GM23338 (cell line): ENCODE measurements at regions not wholly inside any gene's neighbourhood (a gene's known extent, or its start where the extent isn't known, plus 50 kb on each side); places are given as distances from the start of the nearest gene placed in this dataset.

Source experiments
- ATAC-seq: fragments of 200-7000 bp; cut with Tn5 transposase; 3 replicates; pipeline ENCODE4 v1.9.1; 2020
- DNase-seq: peaks from one replicate; pipeline ENCODE4 v3.0.0-alpha.2; 2015; ENCODE audit warnings: low spot score
- H2AFZ ChIP-seq: fragments of 200-600 bp; sonication (generic); 2 replicates; pipeline ENCODE4 v1.8.0; 2016; ENCODE audit warnings: antibody characterized with exemption, mild to moderate bottlenecking, moderate library complexity
- H3F3A ChIP-seq: fragments of 200-600 bp; sonication (generic); replicated peaks from 2 replicates; pipeline ENCODE4 v1.8.0; 2017; ENCODE audit warnings: antibody characterized with exemption, mixed run types, low read depth
- H3K27ac ChIP-seq: fragments of 200-600 bp; sonication (generic); 2 replicates; pipeline ENCODE4 v1.6.1; 2016; ENCODE audit warnings: low read depth
- H3K27me3 ChIP-seq: fragments of 200-600 bp; sonication (generic); 2 replicates; pipeline ENCODE4 v1.8.0; 2016; ENCODE audit warnings: mild to moderate bottlenecking, mixed run types, moderate library complexity; ENCODE audit not compliant: insufficient read depth
- H3K36me3 ChIP-seq: fragments of 200-600 bp; sonication (generic); 2 replicates; pipeline ENCODE4 v1.8.0; 2016; ENCODE audit warnings: mild to moderate bottlenecking; ENCODE audit not compliant: insufficient read depth
- H3K4me1 ChIP-seq: fragments of 200-600 bp; sonication (generic); 2 replicates; pipeline ENCODE4 v1.8.0; 2016; ENCODE audit warnings: mild to moderate bottlenecking, moderate library complexity; ENCODE audit not compliant: insufficient read depth
- H3K4me2 ChIP-seq: fragments of 200-600 bp; sonication (generic); 2 replicates; pipeline ENCODE4 v1.7.1; 2017; ENCODE audit warnings: mixed run types
- H3K4me3 ChIP-seq: fragments of 200-600 bp; sonication (generic); 2 replicates; pipeline ENCODE4 v1.6.1; 2016; ENCODE audit warnings: mixed run types
- H3K79me2 ChIP-seq: fragments of 200-600 bp; sonication (generic); replicated peaks from 2 replicates; pipeline ENCODE4 v1.8.0; 2017; ENCODE audit warnings: mild to moderate bottlenecking; ENCODE audit not compliant: insufficient read depth
- H3K9me2 ChIP-seq: fragments of 200-600 bp; sonication (generic); 2 replicates; pipeline ENCODE4 v1.8.0; 2017; ENCODE audit not compliant: insufficient read depth
- H4K20me1 ChIP-seq: fragments of 200-600 bp; sonication (generic); replicated peaks from 2 replicates; pipeline ENCODE4 v1.8.0; 2017; ENCODE audit warnings: mild to moderate bottlenecking; ENCODE audit not compliant: insufficient read depth
- H3K27ac Mint-ChIP-seq: 2 replicates; pipeline ENCODE4 v1.8.0; 2020; ENCODE audit warnings: inconsistent platforms, mild to moderate bottlenecking, moderate library complexity, mixed read lengths
- H3K27me3 Mint-ChIP-seq: 3 replicates; pipeline ENCODE4 v1.8.0; 2022; ENCODE audit warnings: low read depth, mild to moderate bottlenecking, moderate library complexity, mixed read lengths, inconsistent platforms; ENCODE audit not compliant: insufficient read depth, poor library complexity
- H3K36me3 Mint-ChIP-seq: 3 replicates; pipeline ENCODE4 v1.8.0; 2021; ENCODE audit warnings: low read depth, mild to moderate bottlenecking, inconsistent platforms, moderate library complexity, mixed read lengths
- H3K4me1 Mint-ChIP-seq: 3 replicates; pipeline ENCODE4 v1.8.0; 2020; ENCODE audit warnings: mild to moderate bottlenecking, inconsistent platforms, mixed read lengths
- H3K4me3 Mint-ChIP-seq: 3 replicates; pipeline ENCODE4 v1.8.0; 2021; ENCODE audit warnings: moderate library complexity, mild to moderate bottlenecking, inconsistent platforms, mixed read lengths
- H3K9me3 Mint-ChIP-seq: 3 replicates; pipeline ENCODE4 v1.8.0; 2020; ENCODE audit warnings: moderate library complexity, mild to moderate bottlenecking, inconsistent platforms, mixed read lengths
- CREB1 ChIP-seq: fragments of 250-450 bp; sonication (Bioruptor Pico); IDR thresholded peaks from 2 replicates; pipeline ENCODE4 v1.5.0; 2020; ENCODE audit warnings: low read depth, mild to moderate bottlenecking, moderate library complexity
- EZH2 ChIP-seq: fragments of 200-600 bp; sonication (generic); IDR thresholded peaks from one replicate; pipeline ENCODE4 v1.8.0; 2017; ENCODE audit warnings: antibody characterized with exemption, mild to moderate bottlenecking, low read depth; ENCODE audit not compliant: unreplicated experiment
- EZH2phosphoT487 ChIP-seq: fragments of 200-600 bp; sonication (generic); IDR thresholded peaks from one replicate; pipeline ENCODE4 v1.8.1; 2018; ENCODE audit warnings: antibody characterized with exemption; ENCODE audit not compliant: unreplicated experiment
- JUNB ChIP-seq: IDR thresholded peaks from one replicate; pipeline ENCODE4 v1.6.1; 2016; ENCODE audit warnings: antibody characterized with exemption; ENCODE audit not compliant: unreplicated experiment
- NANOG ChIP-seq: IDR thresholded peaks from 2 replicates; pipeline ENCODE4 v1.6.1; 2016; ENCODE audit warnings: antibody characterized with exemption, borderline replicate concordance
- POLR2AphosphoS5 ChIP-seq: IDR thresholded peaks from 2 replicates; pipeline ENCODE4 v1.6.1; 2016; ENCODE audit warnings: antibody characterized with exemption, low read depth
- STAT1 ChIP-seq: IDR thresholded peaks from one replicate; pipeline ENCODE4 v1.6.1; 2016; ENCODE audit warnings: antibody characterized with exemption; ENCODE audit not compliant: unreplicated experiment
- ZNF114 ChIP-seq: fragments of 250-450 bp; sonication (Bioruptor Pico); IDR thresholded peaks from 2 replicates; pipeline ENCODE4 v1.5.0; 2020; ENCODE audit warnings: mild to moderate bottlenecking, moderate library complexity
- ZNF331 ChIP-seq: fragments of 250-450 bp; sonication (Bioruptor Pico); IDR thresholded peaks from 2 replicates; pipeline ENCODE4 v1.5.0; 2020; ENCODE audit warnings: low read depth, mild to moderate bottlenecking, moderate library complexity
- ZNF462 ChIP-seq: fragments of 250-450 bp; sonication (Bioruptor Pico); IDR thresholded peaks from 2 replicates; pipeline ENCODE4 v1.5.0; 2020; ENCODE audit warnings: mild to moderate bottlenecking, moderate library complexity
- TF ChIP-seq, protein P1 (sequence below): IDR thresholded peaks from 2 replicates; pipeline ENCODE4 v1.6.1; 2016; ENCODE audit warnings: antibody characterized with exemption
- TF ChIP-seq, protein P2 (sequence below), 2 experiments: fragments of 200-600 bp in 1 of 2; sonication (generic) in 1 of 2; conservative IDR thresholded peaks; 2 replicates each; pipeline versions ENCODE4 v1.5.1 to v1.6.1; 2016 to 2017; ENCODE audit warnings: antibody characterized with exemption in 2 of 2, low read depth in 2 of 2, mild to moderate bottlenecking in 2 of 2, moderate library complexity in 1 of 2
- TF ChIP-seq, protein P3 (sequence below): IDR thresholded peaks from one replicate; pipeline ENCODE4 v1.6.1; 2018; ENCODE audit warnings: antibody characterized with exemption; ENCODE audit not compliant: unreplicated experiment

DNA sequence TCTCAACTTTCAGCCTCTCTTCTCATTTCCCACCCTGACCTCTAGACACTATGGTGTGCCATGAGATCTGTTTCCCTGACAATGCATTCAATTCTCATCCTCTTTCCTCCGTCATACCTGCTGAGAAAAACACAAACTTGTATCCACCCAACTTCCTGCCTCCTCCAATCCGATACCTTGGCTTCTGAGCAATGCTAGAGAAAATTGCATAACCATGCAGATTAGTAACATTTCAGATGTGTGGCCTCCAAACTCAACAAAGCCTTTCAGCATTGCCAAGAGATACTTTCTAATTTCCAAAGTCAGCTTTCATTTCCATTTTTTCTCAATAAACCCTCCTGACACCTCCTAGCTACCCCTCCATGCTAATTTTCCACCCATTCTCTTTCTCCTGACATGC, 88.5 kb downstream of the MINAR1 start:
- H3K9me2 ChIP-seq: peaks cover 16% of the 10 kb centered on the region
- Mint-ChIP-seq H3K4me3 (no peak overlapping the region), H3K4me1 (peaks cover 10% of the 10 kb centered on the region), H3K9me3 (no peaks in the 10 kb centered on the region; the same call in 2 of the 3 replicates), H3K36me3 (no peaks in the 10 kb centered on the region), H3K27ac (no peak overlapping the region; the same call in 1 of the 2 replicates), H3K27me3 (no peaks in the 10 kb centered on the region)
- H3K4me1 ChIP-seq: no peaks in the 10 kb centered on the region
- no peaks in the 10 kb centered on the region for H3F3A ChIP-seq
- H3K79me2 ChIP-seq: no peaks in the 10 kb centered on the region
- H2AFZ ChIP-seq: no peak overlapping the region
- H3K27ac ChIP-seq: no peak overlapping the region
- TF ChIP-seq NANOG (no peak), ZNF114 (no peak), JUNB (no peak), EZH2phosphoT487 (no peak), STAT1 (no peak), ZNF462 (no peak), CREB1 (no peak), POLR2AphosphoS5 (no peak), ZNF331 (CRISPR knock-in tag) (no peak), EZH2 (no peak)
- TF ChIP-seq, protein P1, sequence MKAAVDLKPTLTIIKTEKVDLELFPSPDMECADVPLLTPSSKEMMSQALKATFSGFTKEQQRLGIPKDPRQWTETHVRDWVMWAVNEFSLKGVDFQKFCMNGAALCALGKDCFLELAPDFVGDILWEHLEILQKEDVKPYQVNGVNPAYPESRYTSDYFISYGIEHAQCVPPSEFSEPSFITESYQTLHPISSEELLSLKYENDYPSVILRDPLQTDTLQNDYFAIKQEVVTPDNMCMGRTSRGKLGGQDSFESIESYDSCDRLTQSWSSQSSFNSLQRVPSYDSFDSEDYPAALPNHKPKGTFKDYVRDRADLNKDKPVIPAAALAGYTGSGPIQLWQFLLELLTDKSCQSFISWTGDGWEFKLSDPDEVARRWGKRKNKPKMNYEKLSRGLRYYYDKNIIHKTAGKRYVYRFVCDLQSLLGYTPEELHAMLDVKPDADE: no peak
- TF ChIP-seq, protein P2, sequence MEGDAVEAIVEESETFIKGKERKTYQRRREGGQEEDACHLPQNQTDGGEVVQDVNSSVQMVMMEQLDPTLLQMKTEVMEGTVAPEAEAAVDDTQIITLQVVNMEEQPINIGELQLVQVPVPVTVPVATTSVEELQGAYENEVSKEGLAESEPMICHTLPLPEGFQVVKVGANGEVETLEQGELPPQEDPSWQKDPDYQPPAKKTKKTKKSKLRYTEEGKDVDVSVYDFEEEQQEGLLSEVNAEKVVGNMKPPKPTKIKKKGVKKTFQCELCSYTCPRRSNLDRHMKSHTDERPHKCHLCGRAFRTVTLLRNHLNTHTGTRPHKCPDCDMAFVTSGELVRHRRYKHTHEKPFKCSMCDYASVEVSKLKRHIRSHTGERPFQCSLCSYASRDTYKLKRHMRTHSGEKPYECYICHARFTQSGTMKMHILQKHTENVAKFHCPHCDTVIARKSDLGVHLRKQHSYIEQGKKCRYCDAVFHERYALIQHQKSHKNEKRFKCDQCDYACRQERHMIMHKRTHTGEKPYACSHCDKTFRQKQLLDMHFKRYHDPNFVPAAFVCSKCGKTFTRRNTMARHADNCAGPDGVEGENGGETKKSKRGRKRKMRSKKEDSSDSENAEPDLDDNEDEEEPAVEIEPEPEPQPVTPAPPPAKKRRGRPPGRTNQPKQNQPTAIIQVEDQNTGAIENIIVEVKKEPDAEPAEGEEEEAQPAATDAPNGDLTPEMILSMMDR (conservative IDR thresholded peaks at IDR 0.05; ENCODE audit: low read depth in 2 of 2): no peak
- TF ChIP-seq, protein P3, sequence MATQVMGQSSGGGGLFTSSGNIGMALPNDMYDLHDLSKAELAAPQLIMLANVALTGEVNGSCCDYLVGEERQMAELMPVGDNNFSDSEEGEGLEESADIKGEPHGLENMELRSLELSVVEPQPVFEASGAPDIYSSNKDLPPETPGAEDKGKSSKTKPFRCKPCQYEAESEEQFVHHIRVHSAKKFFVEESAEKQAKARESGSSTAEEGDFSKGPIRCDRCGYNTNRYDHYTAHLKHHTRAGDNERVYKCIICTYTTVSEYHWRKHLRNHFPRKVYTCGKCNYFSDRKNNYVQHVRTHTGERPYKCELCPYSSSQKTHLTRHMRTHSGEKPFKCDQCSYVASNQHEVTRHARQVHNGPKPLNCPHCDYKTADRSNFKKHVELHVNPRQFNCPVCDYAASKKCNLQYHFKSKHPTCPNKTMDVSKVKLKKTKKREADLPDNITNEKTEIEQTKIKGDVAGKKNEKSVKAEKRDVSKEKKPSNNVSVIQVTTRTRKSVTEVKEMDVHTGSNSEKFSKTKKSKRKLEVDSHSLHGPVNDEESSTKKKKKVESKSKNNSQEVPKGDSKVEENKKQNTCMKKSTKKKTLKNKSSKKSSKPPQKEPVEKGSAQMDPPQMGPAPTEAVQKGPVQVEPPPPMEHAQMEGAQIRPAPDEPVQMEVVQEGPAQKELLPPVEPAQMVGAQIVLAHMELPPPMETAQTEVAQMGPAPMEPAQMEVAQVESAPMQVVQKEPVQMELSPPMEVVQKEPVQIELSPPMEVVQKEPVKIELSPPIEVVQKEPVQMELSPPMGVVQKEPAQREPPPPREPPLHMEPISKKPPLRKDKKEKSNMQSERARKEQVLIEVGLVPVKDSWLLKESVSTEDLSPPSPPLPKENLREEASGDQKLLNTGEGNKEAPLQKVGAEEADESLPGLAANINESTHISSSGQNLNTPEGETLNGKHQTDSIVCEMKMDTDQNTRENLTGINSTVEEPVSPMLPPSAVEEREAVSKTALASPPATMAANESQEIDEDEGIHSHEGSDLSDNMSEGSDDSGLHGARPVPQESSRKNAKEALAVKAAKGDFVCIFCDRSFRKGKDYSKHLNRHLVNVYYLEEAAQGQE: no peak
- H3K27me3 ChIP-seq: no peaks in the 10 kb centered on the region
- H4K20me1 ChIP-seq: no peaks in the 10 kb centered on the region
- DNase-seq: no peak
- 0 out of 2 replicates have a peak overlapping the region, but pooled peaks have one; percentile 26 for H3K4me2 ChIP-seq
- no peak overlapping the region for H3K4me3 ChIP-seq
- ATAC-seq: no peak
- H3K36me3 ChIP-seq: no peaks in the 10 kb centered on the region
